ENCODE measurements at regions not wholly inside any gene's neighbourhood (a gene's known extent, or its start where the extent isn't known, plus 50 kb on each side); places are given as distances from the start of the nearest gene placed in this dataset.

DNA sequence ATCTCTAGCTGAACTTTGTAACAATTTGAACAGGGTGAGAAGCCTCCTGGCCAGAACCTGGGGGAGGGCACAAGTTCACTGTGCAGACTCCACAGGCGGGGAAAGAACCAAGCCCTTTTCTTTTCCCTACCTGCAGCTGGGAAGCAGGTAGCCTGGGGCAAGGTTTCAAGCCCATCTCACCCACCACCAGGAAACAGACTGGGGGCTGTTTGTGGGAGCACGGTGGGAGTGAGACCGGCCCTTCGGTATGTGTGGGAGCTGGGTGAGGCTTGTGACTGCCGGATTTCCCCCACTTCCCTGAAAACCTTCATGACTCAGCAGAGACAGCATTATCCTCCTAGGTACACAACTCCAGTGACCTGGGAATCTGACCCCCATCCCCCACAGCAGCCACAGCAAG is 211.7 kb downstream of the ZNF674 start:
- 0% methylated on average over 4 of the region's 5 CpGs for WGBS (ENCODE audit: insufficient coverage, low coverage, missing lambda C conversion rate)
- no TSS peak for BruUV-seq (replicated peaks)
- Histone ChIP-seq H4K20me1 (replicated peaks; ENCODE audit: control insufficient read depth, insufficient read depth, low read length) (no peaks in the 10 kb centered on the region), H3K4me1 (replicated peaks in 1 of 2; ENCODE audit: control insufficient read depth in 2 of 2, insufficient read depth in 2 of 2, low read length in 2 of 2) (no peaks in the 10 kb centered on the region), H3K79me2 (ENCODE audit: control insufficient read depth, insufficient read depth, low read length) (no peaks in the 10 kb centered on the region), H2AFZ (ENCODE audit: low read depth, low read length) (no peak overlapping the region), H3K27ac (ENCODE audit: extremely low read depth, low read depth, low read length) (no peak overlapping the region), H3K9ac (ENCODE audit: insufficient read depth in 1 of 2, low read depth in 2 of 2, low read length in 2 of 2) (no peak overlapping the region), H3K27me3 (ENCODE audit: control insufficient read depth in 2 of 2, insufficient read depth in 2 of 2, low read length in 2 of 2) (no peaks in the 10 kb centered on the region), H3K4me3 (no peak overlapping the region), H3K4me2 (ENCODE audit: insufficient read depth, low read length) (no peak overlapping the region), H3K36me3 (ENCODE audit: control insufficient read depth, insufficient read depth, low read length) (no peaks in the 10 kb centered on the region), H3K9me3 (replicated peaks; ENCODE audit: control insufficient read depth, insufficient read depth, low read depth, low read length) (no peaks in the 10 kb centered on the region), H3K9me1 (ENCODE audit: control insufficient read depth, insufficient read depth, low read length) (no peaks in the 10 kb centered on the region)
- ATAC-seq (no peak), DNase-seq (ENCODE audit: extremely low read depth in 1 of 4, low spot score in 3 of 4) (no peak), FAIRE-seq (no peak)
- CTCF ChIA-PET (ENCODE audit: low intra/inter-chr PET ratio) = no interaction called here
- no peak for TF ChIP-seq ZNF41 (CRISPR knock-in tag; conservative IDR thresholded peaks at IDR 0.05)
- TF ChIP-seq SMAD3 (CRISPR knock-in tag; conservative IDR thresholded peaks at IDR 0.05) = no peak
- TF ChIP-seq RUNX1 (IDR thresholded peaks at IDR 0.05; ENCODE audit: low read depth) = no peak
- TF ChIP-seq ZNF184 (CRISPR knock-in tag; IDR thresholded peaks at IDR 0.05) = no peak
- no peak for TF ChIP-seq ZNF518B (CRISPR knock-in tag; IDR thresholded peaks at IDR 0.05)
- TF ChIP-seq ETS2 (tag; IDR thresholded peaks at IDR 0.05; ENCODE audit: borderline replicate concordance, poor library complexity, severe bottlenecking) = no peak
- TF ChIP-seq, protein P1, sequence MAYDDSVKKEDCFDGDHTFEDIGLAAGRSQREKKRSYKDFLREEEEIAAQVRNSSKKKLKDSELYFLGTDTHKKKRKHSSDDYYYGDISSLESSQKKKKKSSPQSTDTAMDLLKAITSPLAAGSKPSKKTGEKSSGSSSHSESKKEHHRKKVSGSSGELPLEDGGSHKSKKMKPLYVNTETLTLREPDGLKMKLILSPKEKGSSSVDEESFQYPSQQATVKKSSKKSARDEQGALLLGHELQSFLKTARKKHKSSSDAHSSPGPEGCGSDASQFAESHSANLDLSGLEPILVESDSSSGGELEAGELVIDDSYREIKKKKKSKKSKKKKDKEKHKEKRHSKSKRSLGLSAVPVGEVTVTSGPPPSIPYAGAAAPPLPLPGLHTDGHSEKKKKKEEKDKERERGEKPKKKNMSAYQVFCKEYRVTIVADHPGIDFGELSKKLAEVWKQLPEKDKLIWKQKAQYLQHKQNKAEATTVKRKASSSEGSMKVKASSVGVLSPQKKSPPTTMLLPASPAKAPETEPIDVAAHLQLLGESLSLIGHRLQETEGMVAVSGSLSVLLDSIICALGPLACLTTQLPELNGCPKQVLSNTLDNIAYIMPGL (CRISPR knock-in tag; IDR thresholded peaks at IDR 0.05) = no peak
- intact Hi-C loops (cut with micrococcal nuclease) = no loop called here
- POLR2A ChIA-PET = no interaction called here
- in situ Hi-C loops (cut with MboI) = no loop called here
